Activated CD4-positive, alpha-beta T cell treated with anti-CD3 and anti-CD28 coated beads, Interleukin-2, amount 10 ng/mL, durations not matched to agents 24 days and 14 days (primary cell): ENCODE measurements at regions not wholly inside any gene's neighbourhood (a gene's known extent, or its start where the extent isn't known, plus 50 kb on each side); places are given as distances from the start of the nearest gene placed in this dataset.

Experiments
- DNase-seq: peaks from one replicate; pipeline ENCODE4 v3.0.0; 2022
- H3K27ac Mint-ChIP-seq: one replicate; pipeline ENCODE4 v1.8.0; 2022; ENCODE audit warnings: mild to moderate bottlenecking, mixed read lengths
- H3K27me3 Mint-ChIP-seq: one replicate; pipeline ENCODE4 v1.8.0; 2022; ENCODE audit warnings: mixed read lengths
- H3K36me3 Mint-ChIP-seq: one replicate; pipeline ENCODE4 v1.8.0; 2022; ENCODE audit warnings: low read depth, mild to moderate bottlenecking, mixed read lengths
- H3K4me1 Mint-ChIP-seq: one replicate; pipeline ENCODE4 v1.8.0; 2021; ENCODE audit warnings: mixed read lengths
- H3K4me3 Mint-ChIP-seq: one replicate; pipeline ENCODE4 v1.8.0; 2022; ENCODE audit warnings: mild to moderate bottlenecking, moderate library complexity, mixed read lengths
- H3K9me3 Mint-ChIP-seq: one replicate; pipeline ENCODE4 v1.8.0; 2021; ENCODE audit warnings: mixed read lengths
- intact Hi-C: fragments of 100-400 bp; cut with micrococcal nuclease; formaldehyde crosslinking; loops from one replicate; pipeline ENCODE4 v1.15.1; 2023

GRCh38 chr10:61835069-61835945, 66.2 kb upstream of the ARID5B start:
- peak; percentile 73 for DNase-seq
- intact Hi-C loops = loop anchor here (1.0 kb wide), 1 partner anchor 84 kb away; no protein-coding TSS in a partner anchor
- Mint-ChIP-seq H3K27ac (no peak overlapping the region), H3K9me3 (peaks cover 4% of the 10 kb centered on the region), H3K36me3 (no peaks in the 10 kb centered on the region), H3K27me3 (no peaks in the 10 kb centered on the region), H3K4me3 (no peak overlapping the region), H3K4me1 (peaks cover 7% of the 10 kb centered on the region)

- H3K36me3 Mint-ChIP-seq = no peaks in the 10 kb centered on the region
- peaks cover 7% of the 10 kb centered on the region for H3K4me1 Mint-ChIP-seq
- intact Hi-C loops = loop anchor here (1.0 kb wide), 1 partner anchor 85 kb away; no protein-coding TSS in a partner anchor
- DNase-seq = no peak
- no peaks in the 10 kb centered on the region for H3K27me3 Mint-ChIP-seq
- no peak overlapping the region for H3K27ac Mint-ChIP-seq
- peaks cover 4% of the 10 kb centered on the region for H3K9me3 Mint-ChIP-seq
- H3K4me3 Mint-ChIP-seq = no peak overlapping the region
Measured at GRCh38 chr10:61835946-61836887, 65.3 kb upstream of the ARID5B start.

GRCh38 chr10:61836888-61837754, 64.4 kb upstream of the ARID5B start:
- Mint-ChIP-seq H3K27me3 (no peaks in the 10 kb centered on the region), H3K27ac (no peak overlapping the region), H3K9me3 (peaks cover 4% of the 10 kb centered on the region), H3K4me3 (no peak overlapping the region), H3K36me3 (no peaks in the 10 kb centered on the region), H3K4me1 (peaks cover 7% of the 10 kb centered on the region)
- intact Hi-C loops = no loop called here
- DNase-seq = no peak

- intact Hi-C loops = no loop called here
- no peak for DNase-seq
- no peak overlapping the region for H3K4me3 Mint-ChIP-seq
- no peaks in the 10 kb centered on the region for H3K27me3 Mint-ChIP-seq
- H3K27ac Mint-ChIP-seq = no peak overlapping the region
- H3K9me3 Mint-ChIP-seq = peaks cover 4% of the 10 kb centered on the region
- no peaks in the 10 kb centered on the region for H3K36me3 Mint-ChIP-seq
- H3K4me1 Mint-ChIP-seq = peaks cover 7% of the 10 kb centered on the region
Measured at GRCh38 chr10:61837755-61838171, 63.7 kb upstream of the ARID5B start.

- Mint-ChIP-seq H3K4me1 (peaks cover 11% of the 10 kb centered on the region), H3K4me3 (no peak overlapping the region), H3K36me3 (no peaks in the 10 kb centered on the region), H3K9me3 (peaks cover 4% of the 10 kb centered on the region), H3K27ac (no peak overlapping the region), H3K27me3 (no peaks in the 10 kb centered on the region)
- intact Hi-C loops = no loop called here
- DNase-seq = no peak
Measured at GRCh38 chr10:61839916-61840315, 61.6 kb upstream of the ARID5B start.

GRCh38 chr10:61840403-61840802, 61.1 kb upstream of the ARID5B start:
- H3K27ac Mint-ChIP-seq = no peak overlapping the region
- DNase-seq = no peak
- no peaks in the 10 kb centered on the region for H3K27me3 Mint-ChIP-seq
- peaks cover 8% of the 10 kb centered on the region for H3K4me1 Mint-ChIP-seq
- no peaks in the 10 kb centered on the region for H3K36me3 Mint-ChIP-seq
- H3K9me3 Mint-ChIP-seq = peaks cover 4% of the 10 kb centered on the region
- intact Hi-C loops = no loop called here
- no peak overlapping the region for H3K4me3 Mint-ChIP-seq

GRCh38 chr10:61841338-61841875, 60.1 kb upstream of the ARID5B start:
- intact Hi-C loops = no loop called here
- Mint-ChIP-seq H3K4me1 (peaks cover 8% of the 10 kb centered on the region), H3K27me3 (no peaks in the 10 kb centered on the region), H3K4me3 (no peak overlapping the region), H3K9me3 (peaks cover 4% of the 10 kb centered on the region), H3K36me3 (no peaks in the 10 kb centered on the region), H3K27ac (no peak overlapping the region)
- no peak for DNase-seq

GRCh38 chr10:61842755-61843497, 58.6 kb upstream of the ARID5B start:
- Mint-ChIP-seq H3K9me3 (peaks cover 4% of the 10 kb centered on the region), H3K27ac (no peak overlapping the region), H3K36me3 (no peaks in the 10 kb centered on the region), H3K27me3 (no peaks in the 10 kb centered on the region), H3K4me1 (peaks cover 12% of the 10 kb centered on the region), H3K4me3 (no peak overlapping the region)
- intact Hi-C loops = no loop called here
- DNase-seq = no peak

- Mint-ChIP-seq H3K27me3 (no peaks in the 10 kb centered on the region), H3K4me3 (no peak overlapping the region), H3K4me1 (peaks cover 12% of the 10 kb centered on the region), H3K36me3 (no peaks in the 10 kb centered on the region), H3K27ac (no peak overlapping the region), H3K9me3 (peaks cover 4% of the 10 kb centered on the region)
- intact Hi-C loops = no loop called here
- DNase-seq = no peak
Measured at GRCh38 chr10:61844116-61844822, 57.2 kb upstream of the ARID5B start.

- no peak for DNase-seq
- no peak overlapping the region for H3K27ac Mint-ChIP-seq
- no peak overlapping the region for H3K4me3 Mint-ChIP-seq
- H3K4me1 Mint-ChIP-seq = peaks cover 12% of the 10 kb centered on the region
- intact Hi-C loops = no loop called here
- H3K36me3 Mint-ChIP-seq = no peaks in the 10 kb centered on the region
- no peaks in the 10 kb centered on the region for H3K27me3 Mint-ChIP-seq
- no peaks in the 10 kb centered on the region for H3K9me3 Mint-ChIP-seq
Measured at GRCh38 chr10:61845196-61845949, 56.1 kb upstream of the ARID5B start.

GRCh38 chr10:61845950-61846268, 55.6 kb upstream of the ARID5B start:
- H3K4me3 Mint-ChIP-seq = no peak overlapping the region
- H3K4me1 Mint-ChIP-seq = peaks cover 12% of the 10 kb centered on the region
- no peaks in the 10 kb centered on the region for H3K27me3 Mint-ChIP-seq
- H3K36me3 Mint-ChIP-seq = no peaks in the 10 kb centered on the region
- no peak overlapping the region for H3K27ac Mint-ChIP-seq
- no peak for DNase-seq
- no peaks in the 10 kb centered on the region for H3K9me3 Mint-ChIP-seq
- intact Hi-C loops = no loop called here
